DMS114 treated with DMSO at 0.1 percent for 48 hours (cell line): ENCODE measurements at regions not wholly inside any gene's neighbourhood (a gene's known extent, or its start where the extent isn't known, plus 50 kb on each side); places are given as distances from the start of the nearest gene placed in this dataset.
"Not testable (repeated sequence)": the region's sequence is repeated elsewhere in the genome, so short reads cannot be mapped to it uniquely, and the experiment has no call there.

Experiments used
- DNase-seq: peaks from one replicate; lab custom pipeline; 2025; ENCODE audit not compliant: unreplicated experiment; lab: John Stamatoyannopoulos, UW

DNA sequence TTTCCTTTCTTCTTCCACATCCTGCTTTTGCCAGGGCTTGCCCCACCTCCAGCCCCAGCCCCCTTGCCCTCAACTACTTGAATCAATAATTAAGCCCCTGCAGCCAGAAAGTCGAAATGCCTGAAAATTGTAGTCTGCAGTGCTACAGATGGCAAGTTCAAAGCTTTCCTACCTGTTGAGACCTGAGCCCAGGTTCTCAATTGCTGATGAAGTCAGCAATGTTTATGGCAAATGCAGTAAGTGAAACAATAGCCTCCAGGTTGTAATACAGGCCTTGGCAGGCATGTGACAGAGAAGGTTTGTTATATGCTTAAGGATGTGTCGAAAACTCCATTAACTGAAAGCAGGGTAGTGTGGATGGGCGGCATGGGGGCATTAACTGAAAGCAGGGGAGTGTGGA is 181.1 kb upstream of the SESN3 start:
- no peak for DNase-seq

DNA sequence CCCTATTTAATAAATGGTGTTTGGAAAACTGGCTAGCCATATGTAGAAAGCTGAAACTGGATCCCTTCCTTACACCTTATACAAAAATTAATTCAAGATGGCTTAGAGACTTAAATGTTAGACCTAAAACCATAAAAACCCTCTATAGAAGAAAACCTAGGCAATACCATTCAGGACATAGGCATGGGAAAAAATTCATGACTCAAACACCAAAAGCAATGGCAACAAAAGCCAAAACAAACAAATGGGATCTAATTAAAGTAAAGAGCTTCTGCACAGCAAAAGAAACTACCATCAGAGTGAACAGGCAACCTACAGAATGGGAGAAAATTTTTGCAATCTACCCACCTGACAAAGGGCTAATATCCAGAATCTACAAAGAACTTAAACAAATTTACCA is 179.7 kb upstream of the SESN3 start:
- not testable (repeated sequence) for DNase-seq

DNA sequence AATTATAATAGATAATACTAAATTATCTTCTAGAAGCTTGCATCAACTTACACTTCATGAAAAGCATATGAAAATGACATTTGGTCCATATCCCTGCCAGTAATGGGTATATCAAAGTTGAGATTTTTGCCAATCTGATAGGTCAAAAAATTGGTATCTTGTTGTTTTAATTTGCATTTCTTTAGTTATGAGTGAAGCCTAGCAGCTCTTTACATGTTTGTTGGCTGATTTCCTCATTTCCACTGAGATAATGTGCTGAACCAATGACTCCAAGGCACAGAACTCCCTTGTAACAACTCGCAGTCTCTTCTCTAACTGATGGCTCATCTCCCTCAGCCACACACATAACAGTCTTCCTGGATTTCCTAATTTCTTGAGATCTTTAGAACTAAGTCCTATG is 175.3 kb upstream of the SESN3 start:
- DNase-seq, result no peak

DNA sequence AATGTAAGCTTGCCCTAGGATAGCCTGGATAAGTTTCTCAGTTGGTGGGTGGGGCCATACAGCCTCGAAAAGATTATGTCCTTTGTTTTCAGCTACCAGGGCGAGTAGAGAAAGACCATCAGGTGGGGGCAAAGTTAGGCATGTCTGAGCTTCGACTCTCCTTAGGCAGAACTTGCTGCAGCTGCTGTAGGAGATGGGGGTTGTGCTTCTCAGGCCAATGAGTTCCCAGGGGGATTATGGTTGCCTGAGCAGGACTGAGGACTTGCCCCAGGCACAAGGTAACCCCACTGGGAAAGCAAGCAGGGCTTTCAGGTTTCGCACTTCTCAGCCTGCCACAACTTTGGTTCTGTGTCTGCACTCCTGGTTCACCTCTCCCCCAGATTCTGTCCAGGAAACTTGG is 173.4 kb upstream of the SESN3 start:
- DNase-seq, result no peak

DNA sequence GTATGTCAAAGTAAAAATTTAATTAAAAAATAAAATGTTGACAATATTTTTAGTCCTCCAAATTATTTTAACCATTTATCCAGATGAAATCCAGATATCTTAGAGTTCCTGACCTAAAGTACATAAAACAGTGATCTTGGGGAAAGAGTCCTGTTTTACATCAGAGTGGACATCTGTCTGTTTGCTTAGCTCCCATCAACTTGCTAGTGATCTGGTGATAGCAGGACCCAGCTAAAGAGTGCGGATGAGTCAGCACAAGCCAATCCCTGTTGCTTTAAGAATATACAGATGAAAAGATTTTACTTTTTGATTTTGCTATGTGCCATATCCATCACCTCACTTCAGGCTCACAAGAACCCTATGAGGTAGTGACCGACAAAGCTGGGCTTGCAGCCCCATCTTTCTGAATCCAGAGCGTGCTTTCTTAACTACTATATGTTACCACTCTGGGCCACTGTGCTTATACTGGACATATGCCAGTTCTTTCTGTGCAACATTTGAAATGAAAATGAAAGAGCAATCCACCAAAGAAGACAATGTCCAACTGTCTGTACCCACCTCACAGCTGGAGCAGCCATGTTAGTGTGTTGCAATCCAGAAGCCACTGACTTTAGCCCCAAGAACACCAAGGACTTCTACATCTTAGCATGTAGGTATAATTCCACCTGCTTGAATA is 167.6 kb upstream of the SESN3 start:
- no peak for DNase-seq

DNA sequence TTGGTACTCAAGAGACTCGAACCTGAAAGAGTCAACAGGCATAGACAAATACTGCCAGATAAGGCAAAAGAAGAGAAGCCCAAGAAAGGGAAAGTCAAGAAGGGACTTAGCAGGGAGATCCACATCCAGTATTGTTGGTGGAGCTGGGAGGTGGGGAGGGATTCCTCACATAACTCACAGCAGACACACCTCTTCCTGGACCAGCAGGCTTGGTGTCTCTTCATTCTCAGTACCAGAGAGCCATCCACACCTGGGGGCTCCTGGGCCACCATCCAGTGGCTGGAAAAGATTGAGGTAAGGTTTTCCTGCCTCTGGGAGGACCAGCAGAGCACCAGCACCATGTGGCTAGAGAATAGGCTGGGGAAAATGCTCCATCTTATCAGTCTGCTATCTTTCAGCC is 161.6 kb upstream of the SESN3 start:
- DNase-seq, result no peak

DNA sequence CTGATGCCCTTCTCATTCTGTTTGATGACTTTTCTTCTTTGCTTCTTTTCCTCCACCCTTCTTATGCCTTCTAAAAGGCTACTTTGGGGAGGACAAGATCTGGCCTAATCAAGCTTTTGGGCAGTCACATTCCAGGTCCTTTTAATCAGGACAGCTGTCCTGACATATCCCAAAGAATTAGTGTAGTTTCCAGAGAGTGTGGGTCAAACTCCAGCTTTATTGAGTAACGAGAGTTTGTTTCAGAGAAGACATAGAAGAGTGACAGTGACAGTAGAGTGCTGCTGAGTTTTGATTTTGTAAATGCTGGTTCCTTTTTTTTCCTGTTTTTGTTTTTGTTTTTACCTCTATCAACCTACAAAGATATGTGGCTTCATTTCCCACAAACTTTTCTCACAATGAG is 158.4 kb upstream of the SESN3 start:
- DNase-seq, result no peak

DNA sequence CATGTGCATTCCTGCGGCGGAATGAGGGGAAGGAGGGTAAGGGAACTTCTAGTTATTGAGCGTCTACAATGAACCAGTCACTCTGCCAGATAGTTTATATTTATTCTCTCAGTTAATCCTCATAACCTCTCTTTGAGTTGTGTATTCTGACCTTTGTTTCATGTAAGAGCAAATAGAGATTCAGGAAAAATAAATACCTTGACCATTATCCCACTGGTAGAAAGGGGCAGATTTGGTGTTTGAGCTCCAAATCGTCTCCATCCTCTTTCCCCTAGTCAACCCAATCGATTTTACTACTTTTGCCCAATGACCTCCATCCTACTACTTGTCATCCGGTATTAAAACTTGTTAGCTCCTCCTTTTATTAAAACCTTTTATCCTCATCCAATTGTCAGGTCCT is 157.1 kb upstream of the SESN3 start:
- no peak for DNase-seq

DNA sequence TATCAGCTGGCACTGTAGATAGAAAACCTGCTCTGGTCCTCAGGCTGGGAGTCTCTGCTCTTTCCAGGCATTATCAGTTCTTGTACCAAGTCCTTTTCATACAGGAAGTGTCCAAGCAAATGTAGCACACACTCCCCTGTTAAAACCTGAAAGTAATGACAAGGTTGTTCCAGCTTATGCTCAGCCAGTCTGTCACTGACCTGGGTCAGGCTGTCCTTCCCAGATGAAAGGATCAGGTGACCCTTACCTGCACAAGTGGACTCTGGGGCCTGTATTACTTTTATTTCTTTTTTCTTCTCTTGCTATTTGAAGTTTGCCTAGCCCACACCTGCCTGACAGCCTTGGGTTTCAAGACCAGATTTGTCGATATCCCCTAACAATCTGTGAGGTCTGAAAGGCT is 156.3 kb upstream of the SESN3 start:
- DNase-seq, result no peak

DNA sequence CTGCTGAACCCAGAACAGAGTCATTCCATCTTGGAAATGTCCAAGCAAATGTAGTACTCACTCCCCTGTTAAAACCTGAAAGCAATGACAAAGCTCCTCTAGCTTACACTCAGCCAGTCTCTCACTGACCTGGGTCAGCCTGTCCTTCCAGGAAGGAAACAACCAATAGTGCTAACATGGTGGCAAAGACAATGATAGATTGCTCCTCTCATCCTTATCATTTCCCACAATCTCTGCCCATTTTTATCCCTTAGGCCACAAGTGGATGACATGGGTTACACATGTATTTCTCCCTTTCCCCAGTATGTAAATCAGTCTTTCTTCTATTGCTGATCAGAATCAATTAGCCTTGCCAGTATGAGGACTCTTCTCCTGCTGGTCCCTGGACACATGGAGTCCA is 154.6 kb upstream of the SESN3 start:
- no peak for DNase-seq

DNA sequence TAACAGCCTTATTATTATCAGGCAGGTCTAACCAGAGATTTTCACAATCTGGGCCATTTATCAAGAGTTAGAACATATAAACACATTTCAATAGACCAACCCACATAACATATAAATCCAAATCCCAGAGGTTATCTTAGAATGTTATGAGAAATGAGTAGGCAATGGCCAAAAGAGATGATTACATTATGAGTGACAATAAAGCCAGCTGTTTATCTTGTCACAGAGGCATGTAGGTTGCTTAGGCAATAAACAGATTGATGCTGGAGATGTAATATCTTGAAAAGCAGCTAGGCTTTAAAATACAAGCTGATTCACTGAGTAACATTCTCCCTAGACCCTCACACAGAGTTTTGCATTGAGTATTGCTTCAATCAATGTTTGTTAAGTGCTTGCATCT is 148.5 kb upstream of the SESN3 start:
- no peak for DNase-seq

DNA sequence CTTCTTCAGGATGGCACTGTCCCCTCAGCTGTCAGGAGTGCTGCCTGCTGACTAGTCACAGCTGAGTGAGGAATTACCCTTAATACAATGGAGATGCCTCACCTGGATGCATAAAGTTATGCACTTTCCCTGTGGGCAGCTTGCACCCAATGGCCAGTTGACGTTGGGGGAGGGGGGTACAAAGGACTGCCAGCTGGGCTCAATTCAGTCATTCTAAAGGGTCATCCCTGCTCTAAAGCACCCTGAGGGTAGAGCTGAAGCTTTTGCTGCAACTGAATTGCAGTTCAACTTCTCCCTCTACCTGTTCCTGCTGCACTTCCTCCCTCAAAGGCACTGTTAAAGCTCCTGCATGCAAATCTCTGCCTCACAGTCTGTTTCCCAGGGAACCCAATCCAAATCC is 147.8 kb upstream of the SESN3 start:
- DNase-seq, result no peak

DNA sequence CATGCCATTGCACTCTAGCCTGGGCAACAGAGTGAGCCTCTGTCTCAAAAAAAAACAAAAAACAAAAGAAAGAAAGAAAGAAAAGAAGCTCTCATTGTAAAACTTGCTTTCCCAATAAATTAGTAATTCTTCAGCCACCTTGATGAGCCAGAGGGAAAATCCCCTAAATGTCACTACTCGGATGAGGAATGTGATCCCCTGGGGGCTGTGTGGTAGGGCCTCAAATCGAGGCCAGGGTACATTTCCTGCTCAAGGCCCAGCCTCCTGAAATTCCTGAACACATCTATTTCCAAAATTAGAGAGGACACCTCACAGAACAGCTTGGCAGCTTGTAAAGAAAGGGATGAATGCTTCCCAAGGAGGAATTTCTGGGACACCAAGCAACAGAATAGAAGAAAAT is 147.1 kb upstream of the SESN3 start:
- no peak for DNase-seq

DNA sequence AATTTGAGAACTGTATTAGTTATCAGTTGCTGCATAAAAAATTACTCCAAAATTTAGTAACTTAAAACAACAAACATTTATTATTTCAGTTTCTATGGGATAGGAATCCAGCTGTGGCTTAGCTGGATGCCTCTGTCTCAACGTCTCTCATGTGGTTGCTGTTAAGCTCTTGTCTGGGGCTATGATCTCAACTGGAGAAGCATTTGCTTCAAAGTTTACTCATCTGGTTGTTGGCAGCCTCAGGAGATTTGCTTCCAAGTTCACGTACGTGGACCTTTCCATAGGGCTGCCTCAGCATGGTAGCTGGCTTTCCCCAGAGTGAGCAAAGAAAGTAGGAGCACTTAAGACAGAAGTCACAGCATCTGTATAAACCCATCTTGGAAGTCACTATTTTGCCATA is 144.9 kb upstream of the SESN3 start:
- no peak for DNase-seq

DNA sequence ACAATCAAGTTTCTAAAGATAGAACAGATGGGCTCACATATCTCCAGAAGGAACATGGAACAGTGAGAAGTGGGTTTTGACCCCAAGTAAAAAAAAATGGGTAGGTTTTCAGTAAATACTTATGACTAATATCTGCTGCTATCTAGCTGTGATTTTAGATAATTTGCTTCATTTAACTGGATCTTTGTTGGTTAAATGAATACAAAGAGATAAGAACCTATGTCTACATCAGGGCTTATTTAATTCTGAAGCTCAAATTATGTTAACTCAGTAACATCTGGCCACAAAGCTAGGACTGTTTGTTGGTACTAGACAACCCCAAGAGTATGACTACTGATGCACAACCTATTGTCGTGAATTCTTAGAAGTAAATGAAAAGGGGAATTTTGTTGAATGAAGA is 144.4 kb upstream of the SESN3 start:
- DNase-seq, result no peak

DNA sequence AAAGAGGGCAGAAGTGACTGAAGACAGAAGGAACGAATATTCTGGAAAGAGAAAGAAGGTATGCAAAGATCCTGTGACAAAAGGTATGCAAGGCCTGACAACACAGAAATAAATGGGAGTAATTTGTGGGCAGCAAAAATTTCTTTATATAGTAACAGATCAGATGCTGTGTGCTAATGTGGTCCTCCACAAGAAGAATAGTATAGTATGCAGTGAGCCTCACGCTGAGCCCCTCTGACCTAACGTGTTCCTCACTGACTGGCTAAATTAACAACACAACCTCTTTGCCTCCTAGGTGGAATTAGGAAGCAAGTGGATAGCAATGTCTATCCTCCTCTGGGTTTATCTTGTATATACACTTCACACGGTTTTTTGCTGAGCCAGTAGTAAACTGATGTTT is 143.1 kb upstream of the SESN3 start:
- DNase-seq, result no peak

DNA sequence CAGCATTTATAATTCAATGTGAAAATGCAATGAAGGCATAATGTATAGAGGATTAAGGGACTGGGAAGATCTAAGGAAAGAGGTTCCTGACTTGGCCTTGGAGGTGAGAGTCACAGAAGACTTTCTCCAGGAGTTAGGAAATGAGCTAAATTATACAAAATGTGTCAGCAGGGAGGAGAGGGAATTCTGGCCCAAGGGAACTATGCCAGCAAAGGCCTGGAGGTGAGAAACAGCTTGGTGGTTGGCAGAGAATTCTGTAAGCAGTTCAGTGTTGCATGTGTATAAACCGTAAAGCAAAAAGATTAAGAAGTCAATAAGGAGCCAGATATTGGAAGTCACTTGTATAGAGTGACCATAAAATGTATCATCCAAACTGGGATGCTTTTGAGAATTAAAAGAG is 142.2 kb upstream of the SESN3 start:
- no peak for DNase-seq

DNA sequence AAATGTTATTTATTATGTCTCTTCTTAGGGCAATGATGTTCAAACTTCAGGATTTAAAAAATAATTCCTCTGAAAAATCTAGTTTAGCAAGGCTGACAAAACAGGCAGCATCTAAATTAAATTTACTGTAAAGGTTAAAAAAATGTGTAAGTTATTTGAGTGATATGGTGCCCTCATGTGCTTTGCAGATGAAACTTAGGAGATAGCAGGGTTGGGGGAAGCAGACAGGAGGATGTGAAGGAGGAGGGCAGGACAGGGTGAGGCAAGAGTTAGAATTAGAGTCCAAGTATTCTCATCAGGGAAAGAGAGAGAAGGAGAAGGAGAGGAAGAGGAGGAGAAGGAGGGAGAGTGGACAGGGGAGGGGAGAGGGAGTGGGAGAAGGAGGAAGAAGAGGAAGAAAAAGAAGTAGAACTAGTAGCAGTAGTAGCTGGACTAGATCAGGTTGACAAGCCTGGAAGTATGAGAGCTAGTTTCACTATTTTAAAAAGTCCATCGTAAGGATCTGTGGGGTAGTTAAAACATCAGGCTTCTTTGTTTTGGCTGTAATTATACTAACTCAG is 141.2 kb upstream of the SESN3 start:
- DNase-seq, result no peak

DNA sequence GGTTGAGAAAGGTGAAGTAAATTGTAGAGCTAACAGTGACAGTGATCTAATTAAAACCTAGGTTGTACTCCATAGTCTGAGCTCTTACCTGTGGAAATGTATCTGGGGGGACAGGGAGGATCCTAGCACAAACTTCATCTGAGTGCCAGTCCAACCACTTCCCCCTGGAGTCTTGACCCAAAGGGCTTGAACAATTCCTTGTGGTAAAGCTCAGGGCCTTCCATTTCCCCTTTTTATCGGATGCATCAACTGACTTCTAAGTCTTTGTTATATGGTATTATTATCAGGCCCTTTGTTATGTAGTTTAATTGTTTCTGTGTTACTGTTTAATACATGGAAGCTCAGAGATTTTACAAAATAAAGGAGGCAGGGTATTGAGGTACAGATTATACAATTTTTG is 140.2 kb upstream of the SESN3 start:
- DNase-seq, result no peak

DNA sequence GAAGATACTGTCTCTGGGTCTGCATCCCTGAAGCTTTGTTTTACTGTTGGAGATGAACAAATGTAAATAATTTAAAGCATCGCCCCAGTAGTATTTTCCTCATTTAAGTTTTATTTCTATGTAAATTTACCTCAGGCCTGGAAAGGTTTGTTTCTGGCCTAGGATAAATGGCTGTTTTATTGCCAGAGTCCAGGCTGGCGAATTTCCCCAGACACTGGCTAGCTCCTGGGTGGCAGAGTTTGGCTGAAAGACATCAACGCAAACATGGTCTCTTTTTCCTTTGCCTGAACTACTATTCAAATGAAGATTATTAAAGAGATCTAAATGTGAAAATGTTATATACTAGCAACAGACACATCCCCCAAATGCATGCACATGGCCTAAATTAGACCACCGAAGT is 136.7 kb upstream of the SESN3 start:
- no peak for DNase-seq

DNA sequence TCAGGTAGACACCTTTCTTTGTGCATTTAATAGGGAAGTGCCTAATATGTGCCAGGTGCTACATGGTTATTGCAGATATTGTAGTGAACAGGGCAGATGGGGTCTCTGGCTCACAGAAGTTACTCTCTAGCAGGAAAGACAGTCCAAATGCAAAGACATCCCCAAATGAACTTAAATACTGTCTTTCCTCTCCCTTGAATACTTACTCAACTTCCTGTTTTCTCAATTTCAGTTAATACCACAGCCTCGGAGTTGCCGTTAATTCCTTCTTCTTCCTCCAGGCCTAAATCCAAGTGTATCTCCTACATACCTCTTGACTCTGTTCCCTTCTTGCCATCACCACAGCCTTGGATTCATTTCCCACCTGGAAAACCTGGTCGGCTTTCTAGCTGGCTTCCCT is 134.3 kb upstream of the SESN3 start:
- DNase-seq, result no peak

DNA sequence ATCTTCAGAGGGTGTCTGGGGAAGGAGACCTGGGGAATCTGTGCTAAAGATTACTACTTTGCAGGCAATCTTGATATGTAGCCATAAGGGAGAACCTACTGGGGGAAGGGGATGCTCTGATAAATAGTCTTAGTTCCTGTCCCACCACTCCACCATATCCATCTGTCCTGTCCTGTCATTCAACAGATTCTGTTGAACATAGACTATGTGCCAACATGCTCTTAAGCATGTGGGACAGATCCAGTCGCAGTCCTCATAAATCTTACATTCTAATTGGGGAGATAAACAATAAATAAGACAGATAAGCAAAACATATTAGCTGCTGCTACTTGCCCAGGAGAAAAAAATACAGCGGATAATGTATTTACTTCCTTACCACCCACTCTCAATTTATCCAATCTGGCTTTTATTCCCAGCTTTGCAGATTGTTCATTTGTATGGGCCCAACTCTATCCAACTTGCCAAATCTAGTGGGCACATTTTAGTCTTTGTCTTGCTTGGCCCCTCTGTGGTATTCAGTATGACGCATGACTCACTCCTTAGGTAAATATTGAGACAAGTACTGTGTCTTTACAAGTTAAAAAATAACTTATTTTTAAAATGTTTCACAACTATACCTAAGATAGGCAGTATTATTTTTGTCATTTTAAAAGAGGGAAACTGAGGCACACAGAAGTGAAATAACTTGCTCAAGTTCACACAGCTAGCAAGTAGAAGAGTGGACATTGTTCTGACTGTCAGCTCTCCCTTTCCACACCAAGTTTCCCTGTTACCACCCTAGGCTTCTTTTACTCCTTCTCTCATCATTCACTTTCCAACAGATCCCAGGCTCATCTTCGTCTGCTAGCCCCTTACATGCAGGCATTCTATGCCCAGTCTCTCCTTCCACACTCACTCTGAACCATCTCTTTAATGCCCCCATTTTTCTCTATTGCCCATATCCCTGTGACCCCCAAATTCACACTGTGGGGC is 133.6 kb upstream of the SESN3 start:
- no peak for DNase-seq
